GM23338 (cell line): ENCODE measurements at regions not wholly inside any gene's neighbourhood (a gene's known extent, or its start where the extent isn't known, plus 50 kb on each side); places are given as distances from the start of the nearest gene placed in this dataset.

Source experiments
- ATAC-seq: fragments of 200-7000 bp; cut with Tn5 transposase; 3 replicates; pipeline ENCODE4 v1.9.1; 2020
- DNase-seq: peaks from one replicate; pipeline ENCODE4 v3.0.0-alpha.2; 2015; ENCODE audit warnings: low spot score
- H2AFZ ChIP-seq: fragments of 200-600 bp; sonication (generic); 2 replicates; pipeline ENCODE4 v1.8.0; 2016; ENCODE audit warnings: antibody characterized with exemption, mild to moderate bottlenecking, moderate library complexity
- H3F3A ChIP-seq: fragments of 200-600 bp; sonication (generic); replicated peaks from 2 replicates; pipeline ENCODE4 v1.8.0; 2017; ENCODE audit warnings: antibody characterized with exemption, mixed run types, low read depth
- H3K27ac ChIP-seq: fragments of 200-600 bp; sonication (generic); 2 replicates; pipeline ENCODE4 v1.6.1; 2016; ENCODE audit warnings: low read depth
- H3K27me3 ChIP-seq: fragments of 200-600 bp; sonication (generic); 2 replicates; pipeline ENCODE4 v1.8.0; 2016; ENCODE audit warnings: mild to moderate bottlenecking, mixed run types, moderate library complexity; ENCODE audit not compliant: insufficient read depth
- H3K36me3 ChIP-seq: fragments of 200-600 bp; sonication (generic); 2 replicates; pipeline ENCODE4 v1.8.0; 2016; ENCODE audit warnings: mild to moderate bottlenecking; ENCODE audit not compliant: insufficient read depth
- H3K4me1 ChIP-seq: fragments of 200-600 bp; sonication (generic); 2 replicates; pipeline ENCODE4 v1.8.0; 2016; ENCODE audit warnings: mild to moderate bottlenecking, moderate library complexity; ENCODE audit not compliant: insufficient read depth
- H3K4me2 ChIP-seq: fragments of 200-600 bp; sonication (generic); 2 replicates; pipeline ENCODE4 v1.7.1; 2017; ENCODE audit warnings: mixed run types
- H3K4me3 ChIP-seq: fragments of 200-600 bp; sonication (generic); 2 replicates; pipeline ENCODE4 v1.6.1; 2016; ENCODE audit warnings: mixed run types
- H3K79me2 ChIP-seq: fragments of 200-600 bp; sonication (generic); replicated peaks from 2 replicates; pipeline ENCODE4 v1.8.0; 2017; ENCODE audit warnings: mild to moderate bottlenecking; ENCODE audit not compliant: insufficient read depth
- H3K9me2 ChIP-seq: fragments of 200-600 bp; sonication (generic); 2 replicates; pipeline ENCODE4 v1.8.0; 2017; ENCODE audit not compliant: insufficient read depth
- H4K20me1 ChIP-seq: fragments of 200-600 bp; sonication (generic); replicated peaks from 2 replicates; pipeline ENCODE4 v1.8.0; 2017; ENCODE audit warnings: mild to moderate bottlenecking; ENCODE audit not compliant: insufficient read depth
- H3K27ac Mint-ChIP-seq: 2 replicates; pipeline ENCODE4 v1.8.0; 2020; ENCODE audit warnings: inconsistent platforms, mild to moderate bottlenecking, moderate library complexity, mixed read lengths
- H3K27me3 Mint-ChIP-seq: 3 replicates; pipeline ENCODE4 v1.8.0; 2022; ENCODE audit warnings: low read depth, mild to moderate bottlenecking, moderate library complexity, mixed read lengths, inconsistent platforms; ENCODE audit not compliant: insufficient read depth, poor library complexity
- H3K36me3 Mint-ChIP-seq: 3 replicates; pipeline ENCODE4 v1.8.0; 2021; ENCODE audit warnings: low read depth, mild to moderate bottlenecking, inconsistent platforms, moderate library complexity, mixed read lengths
- H3K4me1 Mint-ChIP-seq: 3 replicates; pipeline ENCODE4 v1.8.0; 2020; ENCODE audit warnings: mild to moderate bottlenecking, inconsistent platforms, mixed read lengths
- H3K4me3 Mint-ChIP-seq: 3 replicates; pipeline ENCODE4 v1.8.0; 2021; ENCODE audit warnings: moderate library complexity, mild to moderate bottlenecking, inconsistent platforms, mixed read lengths
- H3K9me3 Mint-ChIP-seq: 3 replicates; pipeline ENCODE4 v1.8.0; 2020; ENCODE audit warnings: moderate library complexity, mild to moderate bottlenecking, inconsistent platforms, mixed read lengths
- CREB1 ChIP-seq: fragments of 250-450 bp; sonication (Bioruptor Pico); IDR thresholded peaks from 2 replicates; pipeline ENCODE4 v1.5.0; 2020; ENCODE audit warnings: low read depth, mild to moderate bottlenecking, moderate library complexity
- EZH2 ChIP-seq: fragments of 200-600 bp; sonication (generic); IDR thresholded peaks from one replicate; pipeline ENCODE4 v1.8.0; 2017; ENCODE audit warnings: antibody characterized with exemption, mild to moderate bottlenecking, low read depth; ENCODE audit not compliant: unreplicated experiment
- EZH2phosphoT487 ChIP-seq: fragments of 200-600 bp; sonication (generic); IDR thresholded peaks from one replicate; pipeline ENCODE4 v1.8.1; 2018; ENCODE audit warnings: antibody characterized with exemption; ENCODE audit not compliant: unreplicated experiment
- JUNB ChIP-seq: IDR thresholded peaks from one replicate; pipeline ENCODE4 v1.6.1; 2016; ENCODE audit warnings: antibody characterized with exemption; ENCODE audit not compliant: unreplicated experiment
- NANOG ChIP-seq: IDR thresholded peaks from 2 replicates; pipeline ENCODE4 v1.6.1; 2016; ENCODE audit warnings: antibody characterized with exemption, borderline replicate concordance
- POLR2AphosphoS5 ChIP-seq: IDR thresholded peaks from 2 replicates; pipeline ENCODE4 v1.6.1; 2016; ENCODE audit warnings: antibody characterized with exemption, low read depth
- STAT1 ChIP-seq: IDR thresholded peaks from one replicate; pipeline ENCODE4 v1.6.1; 2016; ENCODE audit warnings: antibody characterized with exemption; ENCODE audit not compliant: unreplicated experiment
- ZNF114 ChIP-seq: fragments of 250-450 bp; sonication (Bioruptor Pico); IDR thresholded peaks from 2 replicates; pipeline ENCODE4 v1.5.0; 2020; ENCODE audit warnings: mild to moderate bottlenecking, moderate library complexity
- ZNF331 ChIP-seq: fragments of 250-450 bp; sonication (Bioruptor Pico); IDR thresholded peaks from 2 replicates; pipeline ENCODE4 v1.5.0; 2020; ENCODE audit warnings: low read depth, mild to moderate bottlenecking, moderate library complexity
- TF ChIP-seq, protein P1 (sequence below): IDR thresholded peaks from 2 replicates; pipeline ENCODE4 v1.6.1; 2016; ENCODE audit warnings: antibody characterized with exemption
- TF ChIP-seq, protein P2 (sequence below), 2 experiments: fragments of 200-600 bp in 1 of 2; sonication (generic) in 1 of 2; conservative IDR thresholded peaks; 2 replicates each; pipeline versions ENCODE4 v1.5.1 to v1.6.1; 2016 to 2017; ENCODE audit warnings: antibody characterized with exemption in 2 of 2, low read depth in 2 of 2, mild to moderate bottlenecking in 2 of 2, moderate library complexity in 1 of 2
- TF ChIP-seq, protein P3 (sequence below): IDR thresholded peaks from one replicate; pipeline ENCODE4 v1.6.1; 2018; ENCODE audit warnings: antibody characterized with exemption; ENCODE audit not compliant: unreplicated experiment

DNA sequence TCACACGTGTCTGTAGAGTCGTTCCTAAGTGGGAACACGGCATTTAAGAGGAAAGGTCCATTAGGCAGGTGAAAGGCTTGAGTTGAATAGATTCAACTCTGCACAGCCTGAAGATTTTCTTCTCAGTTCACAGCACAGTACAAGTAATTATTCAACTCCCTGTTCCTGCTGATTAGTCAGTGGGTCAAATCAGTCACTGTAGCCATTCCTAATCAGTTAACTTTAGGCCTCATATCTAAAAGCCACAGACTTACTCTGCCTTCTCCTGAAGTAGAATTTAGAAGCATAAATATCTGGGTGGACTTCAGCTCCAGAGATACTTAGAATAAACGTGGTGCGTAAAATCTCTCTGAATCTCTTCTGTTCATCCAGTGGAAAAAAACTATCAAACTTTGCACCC lies 872.4 kb downstream of the C6orf118 start:
- Histone ChIP-seq H3K79me2 (no peaks in the 10 kb centered on the region), H3K36me3 (no peaks in the 10 kb centered on the region), H3K9me2 (no peaks in the 10 kb centered on the region; the same call in 1 of the 2 replicates), H3K4me3 (no peak overlapping the region), H3F3A (no peaks in the 10 kb centered on the region), H3K27ac (no peak overlapping the region), H2AFZ (no peak overlapping the region), H3K27me3 (no peaks in the 10 kb centered on the region), H4K20me1 (no peaks in the 10 kb centered on the region), H3K4me1 (no peaks in the 10 kb centered on the region), H3K4me2 (no peak overlapping the region)
- ATAC-seq (no peak), DNase-seq (no peak)
- H3K9me3 Mint-ChIP-seq = peaks cover 7% of the 10 kb centered on the region; the same call in 2 of the 3 replicates
- no peaks in the 10 kb centered on the region for H3K4me1 Mint-ChIP-seq
- no peak overlapping the region for H3K4me3 Mint-ChIP-seq
- peaks cover 4% of the 10 kb centered on the region; the same call in 1 of the 3 replicates for H3K36me3 Mint-ChIP-seq
- no peak overlapping the region for H3K27ac Mint-ChIP-seq
- TF ChIP-seq, protein P1, sequence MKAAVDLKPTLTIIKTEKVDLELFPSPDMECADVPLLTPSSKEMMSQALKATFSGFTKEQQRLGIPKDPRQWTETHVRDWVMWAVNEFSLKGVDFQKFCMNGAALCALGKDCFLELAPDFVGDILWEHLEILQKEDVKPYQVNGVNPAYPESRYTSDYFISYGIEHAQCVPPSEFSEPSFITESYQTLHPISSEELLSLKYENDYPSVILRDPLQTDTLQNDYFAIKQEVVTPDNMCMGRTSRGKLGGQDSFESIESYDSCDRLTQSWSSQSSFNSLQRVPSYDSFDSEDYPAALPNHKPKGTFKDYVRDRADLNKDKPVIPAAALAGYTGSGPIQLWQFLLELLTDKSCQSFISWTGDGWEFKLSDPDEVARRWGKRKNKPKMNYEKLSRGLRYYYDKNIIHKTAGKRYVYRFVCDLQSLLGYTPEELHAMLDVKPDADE = no peak
- no peak for TF ChIP-seq ZNF114 (CRISPR knock-in tag)
- TF ChIP-seq ZNF331 = no peak
- no peak for TF ChIP-seq POLR2AphosphoS5
- no peak for TF ChIP-seq EZH2
- TF ChIP-seq, protein P2, sequence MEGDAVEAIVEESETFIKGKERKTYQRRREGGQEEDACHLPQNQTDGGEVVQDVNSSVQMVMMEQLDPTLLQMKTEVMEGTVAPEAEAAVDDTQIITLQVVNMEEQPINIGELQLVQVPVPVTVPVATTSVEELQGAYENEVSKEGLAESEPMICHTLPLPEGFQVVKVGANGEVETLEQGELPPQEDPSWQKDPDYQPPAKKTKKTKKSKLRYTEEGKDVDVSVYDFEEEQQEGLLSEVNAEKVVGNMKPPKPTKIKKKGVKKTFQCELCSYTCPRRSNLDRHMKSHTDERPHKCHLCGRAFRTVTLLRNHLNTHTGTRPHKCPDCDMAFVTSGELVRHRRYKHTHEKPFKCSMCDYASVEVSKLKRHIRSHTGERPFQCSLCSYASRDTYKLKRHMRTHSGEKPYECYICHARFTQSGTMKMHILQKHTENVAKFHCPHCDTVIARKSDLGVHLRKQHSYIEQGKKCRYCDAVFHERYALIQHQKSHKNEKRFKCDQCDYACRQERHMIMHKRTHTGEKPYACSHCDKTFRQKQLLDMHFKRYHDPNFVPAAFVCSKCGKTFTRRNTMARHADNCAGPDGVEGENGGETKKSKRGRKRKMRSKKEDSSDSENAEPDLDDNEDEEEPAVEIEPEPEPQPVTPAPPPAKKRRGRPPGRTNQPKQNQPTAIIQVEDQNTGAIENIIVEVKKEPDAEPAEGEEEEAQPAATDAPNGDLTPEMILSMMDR (conservative IDR thresholded peaks at IDR 0.05; ENCODE audit: low read depth in 2 of 2) = no peak
- no peak for TF ChIP-seq NANOG
- no peak for TF ChIP-seq JUNB
- no peak for TF ChIP-seq EZH2phosphoT487
- TF ChIP-seq CREB1 = no peak
- no peak for TF ChIP-seq STAT1
- TF ChIP-seq, protein P3, sequence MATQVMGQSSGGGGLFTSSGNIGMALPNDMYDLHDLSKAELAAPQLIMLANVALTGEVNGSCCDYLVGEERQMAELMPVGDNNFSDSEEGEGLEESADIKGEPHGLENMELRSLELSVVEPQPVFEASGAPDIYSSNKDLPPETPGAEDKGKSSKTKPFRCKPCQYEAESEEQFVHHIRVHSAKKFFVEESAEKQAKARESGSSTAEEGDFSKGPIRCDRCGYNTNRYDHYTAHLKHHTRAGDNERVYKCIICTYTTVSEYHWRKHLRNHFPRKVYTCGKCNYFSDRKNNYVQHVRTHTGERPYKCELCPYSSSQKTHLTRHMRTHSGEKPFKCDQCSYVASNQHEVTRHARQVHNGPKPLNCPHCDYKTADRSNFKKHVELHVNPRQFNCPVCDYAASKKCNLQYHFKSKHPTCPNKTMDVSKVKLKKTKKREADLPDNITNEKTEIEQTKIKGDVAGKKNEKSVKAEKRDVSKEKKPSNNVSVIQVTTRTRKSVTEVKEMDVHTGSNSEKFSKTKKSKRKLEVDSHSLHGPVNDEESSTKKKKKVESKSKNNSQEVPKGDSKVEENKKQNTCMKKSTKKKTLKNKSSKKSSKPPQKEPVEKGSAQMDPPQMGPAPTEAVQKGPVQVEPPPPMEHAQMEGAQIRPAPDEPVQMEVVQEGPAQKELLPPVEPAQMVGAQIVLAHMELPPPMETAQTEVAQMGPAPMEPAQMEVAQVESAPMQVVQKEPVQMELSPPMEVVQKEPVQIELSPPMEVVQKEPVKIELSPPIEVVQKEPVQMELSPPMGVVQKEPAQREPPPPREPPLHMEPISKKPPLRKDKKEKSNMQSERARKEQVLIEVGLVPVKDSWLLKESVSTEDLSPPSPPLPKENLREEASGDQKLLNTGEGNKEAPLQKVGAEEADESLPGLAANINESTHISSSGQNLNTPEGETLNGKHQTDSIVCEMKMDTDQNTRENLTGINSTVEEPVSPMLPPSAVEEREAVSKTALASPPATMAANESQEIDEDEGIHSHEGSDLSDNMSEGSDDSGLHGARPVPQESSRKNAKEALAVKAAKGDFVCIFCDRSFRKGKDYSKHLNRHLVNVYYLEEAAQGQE = no peak
- no peaks in the 10 kb centered on the region for H3K27me3 Mint-ChIP-seq
